ENCODE measurements at regions not wholly inside any gene's neighbourhood (a gene's known extent, or its start where the extent isn't known, plus 50 kb on each side); places are given as distances from the start of the nearest gene placed in this dataset.

GRCh38 chr11:92416971-92417725 is 192.5 kb downstream of the FAT3 start:
- no peak for DNase-seq (ENCODE audit: low spot score)
- in situ Hi-C loops (cut with MboI; ENCODE audit: low pct_unique_long_range_greater_than_20kb, low sequenced_read_pairs, unreplicated experiment), result no loop called here
- TF ChIP-seq CTCF (IDR thresholded peaks at IDR 0.05; ENCODE audit: extremely low read depth, insufficient read depth, missing control alignments), result no peak

GRCh38 chr11:92423115-92424034 is 198.8 kb downstream of the FAT3 start:
- DNase-seq (ENCODE audit: low spot score), result no peak
- TF ChIP-seq CTCF (IDR thresholded peaks at IDR 0.05; ENCODE audit: extremely low read depth, insufficient read depth, missing control alignments), result no peak
- in situ Hi-C loops (cut with MboI; ENCODE audit: low pct_unique_long_range_greater_than_20kb, low sequenced_read_pairs, unreplicated experiment), result no loop called here

- in situ Hi-C loops (cut with MboI; ENCODE audit: low pct_unique_long_range_greater_than_20kb, low sequenced_read_pairs, unreplicated experiment), result no loop called here
- DNase-seq (ENCODE audit: low spot score), result no peak
- TF ChIP-seq CTCF (IDR thresholded peaks at IDR 0.05; ENCODE audit: extremely low read depth, insufficient read depth, missing control alignments), result no peak
Measured at GRCh38 chr11:92424281-92424680, 199.7 kb downstream of the FAT3 start.

GRCh38 chr11:92425127-92425526 is 200.5 kb downstream of the FAT3 start:
- no peak for DNase-seq (ENCODE audit: low spot score)
- TF ChIP-seq CTCF (IDR thresholded peaks at IDR 0.05; ENCODE audit: extremely low read depth, insufficient read depth, missing control alignments), result no peak
- in situ Hi-C loops (cut with MboI; ENCODE audit: low pct_unique_long_range_greater_than_20kb, low sequenced_read_pairs, unreplicated experiment), result no loop called here

GRCh38 chr11:92432515-92432914 is 207.9 kb downstream of the FAT3 start:
- TF ChIP-seq CTCF (IDR thresholded peaks at IDR 0.05; ENCODE audit: extremely low read depth, insufficient read depth, missing control alignments), result no peak
- in situ Hi-C loops (cut with MboI; ENCODE audit: low pct_unique_long_range_greater_than_20kb, low sequenced_read_pairs, unreplicated experiment), result no loop called here
- DNase-seq (ENCODE audit: low spot score), result no peak

GRCh38 chr11:92436034-92436920 is 211.7 kb downstream of the FAT3 start:
- no peak for TF ChIP-seq CTCF (IDR thresholded peaks at IDR 0.05; ENCODE audit: extremely low read depth, insufficient read depth, missing control alignments)
- in situ Hi-C loops (cut with MboI; ENCODE audit: low pct_unique_long_range_greater_than_20kb, low sequenced_read_pairs, unreplicated experiment), result no loop called here
- DNase-seq (ENCODE audit: low spot score), result no peak
